ENCODE measurements at regions not wholly inside any gene's neighbourhood (a gene's known extent, or its start where the extent isn't known, plus 50 kb on each side); places are given as distances from the start of the nearest gene placed in this dataset.

GRCh38 chr7:46192271-46192670 is 271.2 kb upstream of the IGFBP3 start:
- TF ChIP-seq CTCF (conservative IDR thresholded peaks at IDR 0.05; ENCODE audit: low read length), result no peak
- no peak for TF ChIP-seq EZH2phosphoT487 (IDR thresholded peaks at IDR 0.05; ENCODE audit: borderline replicate concordance, low read depth, low read length)
